Hepatocyte (in vitro differentiated cells): ENCODE measurements at regions not wholly inside any gene's neighbourhood (a gene's known extent, or its start where the extent isn't known, plus 50 kb on each side); places are given as distances from the start of the nearest gene placed in this dataset.

Source experiments
- EZH2 ChIP-seq: fragments of 200-600 bp; sonication (generic); IDR thresholded peaks from 2 replicates; pipeline ENCODE4 v1.6.1; 2016; ENCODE audit warnings: antibody characterized with exemption, mild to moderate bottlenecking, borderline replicate concordance
- TF ChIP-seq, protein P1 (sequence below): fragments of 200-600 bp; sonication (generic); IDR thresholded peaks from 2 replicates; pipeline ENCODE4 v1.5.1; 2016; ENCODE audit warnings: antibody characterized with exemption, mild to moderate bottlenecking; ENCODE audit not compliant: poor library complexity

DNA sequence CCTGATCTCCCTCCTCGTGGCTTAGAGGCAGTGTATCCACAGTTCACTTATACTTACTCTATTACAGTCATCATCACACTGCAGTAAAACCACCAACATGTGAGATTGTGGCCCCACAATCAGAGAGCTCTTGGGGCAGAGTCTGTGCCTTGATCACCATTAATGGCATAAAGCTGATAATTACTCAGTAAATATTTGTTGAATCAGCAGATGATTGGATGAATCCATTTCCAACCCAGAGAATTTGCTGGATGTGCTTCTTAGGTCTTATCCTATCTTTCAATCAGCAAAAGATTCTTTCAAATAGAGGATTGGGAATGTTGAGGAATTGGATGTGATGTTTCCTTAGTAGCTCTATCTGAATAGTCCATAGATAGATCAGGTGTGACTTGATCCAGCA lies 88.8 kb upstream of the PITX1 start:
- no peak for TF ChIP-seq EZH2
- TF ChIP-seq, protein P1, sequence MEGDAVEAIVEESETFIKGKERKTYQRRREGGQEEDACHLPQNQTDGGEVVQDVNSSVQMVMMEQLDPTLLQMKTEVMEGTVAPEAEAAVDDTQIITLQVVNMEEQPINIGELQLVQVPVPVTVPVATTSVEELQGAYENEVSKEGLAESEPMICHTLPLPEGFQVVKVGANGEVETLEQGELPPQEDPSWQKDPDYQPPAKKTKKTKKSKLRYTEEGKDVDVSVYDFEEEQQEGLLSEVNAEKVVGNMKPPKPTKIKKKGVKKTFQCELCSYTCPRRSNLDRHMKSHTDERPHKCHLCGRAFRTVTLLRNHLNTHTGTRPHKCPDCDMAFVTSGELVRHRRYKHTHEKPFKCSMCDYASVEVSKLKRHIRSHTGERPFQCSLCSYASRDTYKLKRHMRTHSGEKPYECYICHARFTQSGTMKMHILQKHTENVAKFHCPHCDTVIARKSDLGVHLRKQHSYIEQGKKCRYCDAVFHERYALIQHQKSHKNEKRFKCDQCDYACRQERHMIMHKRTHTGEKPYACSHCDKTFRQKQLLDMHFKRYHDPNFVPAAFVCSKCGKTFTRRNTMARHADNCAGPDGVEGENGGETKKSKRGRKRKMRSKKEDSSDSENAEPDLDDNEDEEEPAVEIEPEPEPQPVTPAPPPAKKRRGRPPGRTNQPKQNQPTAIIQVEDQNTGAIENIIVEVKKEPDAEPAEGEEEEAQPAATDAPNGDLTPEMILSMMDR: no peak
